Osteocyte (in vitro differentiated cells): ENCODE measurements at regions not wholly inside any gene's neighbourhood (a gene's known extent, or its start where the extent isn't known, plus 50 kb on each side); places are given as distances from the start of the nearest gene placed in this dataset.

Source experiments
- DNase-seq: peaks from one replicate; pipeline ENCODE4 v3.0.0; 2021; ENCODE audit warnings: mixed read lengths; ENCODE audit not compliant: unreplicated experiment; ENCODE audit errors: extremely low spot score
- H3K27ac Mint-ChIP-seq: one replicate; pipeline ENCODE4 v1.8.0; 2021; ENCODE audit warnings: mild to moderate bottlenecking, mixed read lengths; ENCODE audit not compliant: unreplicated experiment
- H3K27me3 Mint-ChIP-seq: one replicate; pipeline ENCODE4 v1.8.0; 2021; ENCODE audit warnings: mixed read lengths; ENCODE audit not compliant: unreplicated experiment
- H3K36me3 Mint-ChIP-seq: one replicate; pipeline ENCODE4 v1.8.0; 2021; ENCODE audit warnings: mixed read lengths; ENCODE audit not compliant: unreplicated experiment
- H3K4me1 Mint-ChIP-seq: one replicate; pipeline ENCODE4 v1.8.0; 2021; ENCODE audit warnings: mixed read lengths; ENCODE audit not compliant: unreplicated experiment
- H3K4me3 Mint-ChIP-seq: one replicate; pipeline ENCODE4 v1.8.0; 2021; ENCODE audit warnings: mild to moderate bottlenecking, moderate library complexity, mixed read lengths; ENCODE audit not compliant: unreplicated experiment
- H3K9me3 Mint-ChIP-seq: one replicate; pipeline ENCODE4 v1.8.0; 2021; ENCODE audit warnings: mixed read lengths; ENCODE audit not compliant: unreplicated experiment
- CTCF ChIP-seq: fragments of 200-600 bp; sonication (generic); IDR thresholded peaks from 2 replicates; pipeline ENCODE4 v1.5.0; 2021; ENCODE audit warnings: antibody characterized with exemption, mild to moderate bottlenecking, moderate library complexity

DNA sequence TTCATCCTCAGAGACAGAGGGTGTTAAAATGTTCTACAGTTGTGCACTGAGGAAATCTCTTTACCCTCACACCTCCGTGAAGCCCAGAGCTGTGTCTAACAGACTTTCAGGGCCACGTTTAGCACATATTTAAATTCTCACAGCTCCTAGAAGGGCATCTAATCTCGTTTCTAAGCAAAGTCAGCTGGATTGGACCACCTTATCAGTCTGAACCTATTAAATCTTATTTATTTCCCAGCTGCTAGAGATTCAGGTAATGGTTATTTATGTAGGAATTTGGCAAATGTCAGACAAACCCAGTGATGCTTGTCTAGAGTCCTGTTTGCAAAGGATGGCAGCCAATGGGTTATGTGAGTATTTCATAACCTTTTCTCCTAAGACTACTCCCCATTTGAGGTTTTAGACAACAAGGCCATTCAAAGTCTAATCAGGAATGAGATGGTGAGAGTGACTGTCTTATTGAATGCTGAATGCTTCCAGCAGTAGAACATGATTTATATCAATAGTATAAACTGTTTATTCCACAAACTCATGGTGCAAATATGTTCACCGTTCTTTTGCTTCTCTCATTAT is 54.8 kb upstream of the EXOC4 start:
- H3K9me3 Mint-ChIP-seq: no peaks in the 10 kb centered on the region
- no peak overlapping the region for H3K4me3 Mint-ChIP-seq
- no peak for TF ChIP-seq CTCF
- no peak for DNase-seq
- H3K36me3 Mint-ChIP-seq: no peaks in the 10 kb centered on the region
- peaks cover 29% of the 10 kb centered on the region for H3K27me3 Mint-ChIP-seq
- no peaks in the 10 kb centered on the region for H3K4me1 Mint-ChIP-seq
- no peak overlapping the region for H3K27ac Mint-ChIP-seq

GRCh38 chr7:133199831-133200230 is 53.0 kb upstream of the EXOC4 start:
- no peaks in the 10 kb centered on the region for H3K36me3 Mint-ChIP-seq
- H3K9me3 Mint-ChIP-seq: no peaks in the 10 kb centered on the region
- peaks cover 21% of the 10 kb centered on the region for H3K27me3 Mint-ChIP-seq
- no peak overlapping the region for H3K27ac Mint-ChIP-seq
- no peak for TF ChIP-seq CTCF
- no peaks in the 10 kb centered on the region for H3K4me1 Mint-ChIP-seq
- no peak overlapping the region for H3K4me3 Mint-ChIP-seq
- no peak for DNase-seq

DNA sequence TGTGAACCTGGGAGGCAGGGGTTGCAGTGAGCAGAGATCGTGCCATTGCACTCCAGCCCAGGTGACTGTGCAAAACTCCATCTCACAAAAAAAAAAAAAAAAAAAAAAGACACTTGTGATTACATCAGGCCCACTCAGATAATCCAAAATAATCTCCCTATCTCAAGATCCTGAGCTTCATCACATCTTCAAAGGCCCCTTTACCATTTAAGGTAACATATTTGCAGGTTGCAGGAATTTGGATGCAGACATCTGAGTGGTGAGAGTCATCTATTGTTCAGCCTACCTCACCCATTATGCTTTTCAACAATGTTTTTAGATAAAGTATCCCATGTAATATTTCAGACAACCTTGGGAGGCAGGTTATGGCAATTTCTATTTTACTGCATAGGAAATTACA is 51.4 kb upstream of the EXOC4 start:
- DNase-seq: no peak
- Mint-ChIP-seq H3K4me3 (no peak overlapping the region), H3K4me1 (no peaks in the 10 kb centered on the region), H3K27me3 (peaks cover 14% of the 10 kb centered on the region), H3K36me3 (no peaks in the 10 kb centered on the region), H3K9me3 (no peaks in the 10 kb centered on the region), H3K27ac (no peak overlapping the region)
- no peak for TF ChIP-seq CTCF

GRCh38 chr7:133202942-133203341 is 49.9 kb upstream of the EXOC4 start:
- no peak for DNase-seq
- Mint-ChIP-seq H3K4me3 (no peak overlapping the region), H3K36me3 (no peaks in the 10 kb centered on the region), H3K9me3 (no peaks in the 10 kb centered on the region), H3K27ac (no peak overlapping the region), H3K4me1 (no peaks in the 10 kb centered on the region), H3K27me3 (peaks cover 7% of the 10 kb centered on the region)
- TF ChIP-seq CTCF: no peak
